IMR-90 (cell line): ENCODE measurements at regions not wholly inside any gene's neighbourhood (a gene's known extent, or its start where the extent isn't known, plus 50 kb on each side); places are given as distances from the start of the nearest gene placed in this dataset.

Experiments
- ATAC-seq: fragments of 200-7000 bp; cut with Tn5 transposase; 2 replicates; pipeline ENCODE4 v1.9.1; 2020; ENCODE audit warnings: low read depth, mild to moderate bottlenecking, moderate library complexity
- BruUV-seq: library from RNA; stranded (reverse); fragments of 400-500 nt; replicated peaks from 2 replicates; lab custom pipeline; 2021; lab: Mats Ljungman, UMichigan
- CTCF ChIA-PET: fragments of 300-600 bp; formaldehyde crosslinking; extraction: SDS; loops from one replicate; lab custom pipeline; 2021; ENCODE audit warnings: antibody characterized with exemption; lab: Yijun Ruan, JAX
- POLR2A ChIA-PET: fragments of 300-600 bp; sonication (Branson Sonifier 250); formaldehyde crosslinking; loops from one replicate; lab custom pipeline; 2022; ENCODE audit warnings: antibody characterized with exemption; ENCODE audit not compliant: unreplicated experiment; lab: Charles Lee
- DNase-seq: peaks from one replicate; pipeline ENCODE4 v3.0.0; 2013
- H2AFZ ChIP-seq: replicated peaks from 2 replicates; pipeline ENCODE3; 2013; ENCODE audit warnings: low read length, mild to moderate bottlenecking; ENCODE audit not compliant: poor library complexity
- H2AK5ac ChIP-seq: 2 replicates; pipeline ENCODE4 v1.6.1; 2013; ENCODE audit warnings: low read depth, low read length, inconsistent platforms
- H2AK9ac ChIP-seq: replicated peaks from 2 replicates; pipeline ENCODE3; 2013; ENCODE audit warnings: mild to moderate bottlenecking, low read depth, low read length, moderate library complexity; ENCODE audit not compliant: poor library complexity
- H2BK120ac ChIP-seq: 2 replicates; pipeline ENCODE4 v1.6.1; 2013; ENCODE audit warnings: low read depth, low read length, inconsistent platforms
- H2BK15ac ChIP-seq: 3 replicates; pipeline ENCODE4 v1.6.1; 2013; ENCODE audit warnings: low read depth, low read length, inconsistent platforms
- H2BK20ac ChIP-seq: 2 replicates; pipeline ENCODE4 v1.6.1; 2013; ENCODE audit warnings: low read depth, mild to moderate bottlenecking, inconsistent platforms, low read length, moderate library complexity
- H2BK5ac ChIP-seq: 2 replicates; pipeline ENCODE4 v1.6.1; 2013; ENCODE audit warnings: mild to moderate bottlenecking, low read depth, low read length, inconsistent platforms; ENCODE audit not compliant: poor library complexity, severe bottlenecking
- H3K14ac ChIP-seq: replicated peaks from 2 replicates; pipeline ENCODE4 v1.6.1; 2013; ENCODE audit warnings: low read depth, low read length, inconsistent platforms
- H3K18ac ChIP-seq: 2 replicates; pipeline ENCODE4 v1.6.1; 2013; ENCODE audit warnings: low read depth, low read length, control low read depth
- H3K23ac ChIP-seq: 2 replicates; pipeline ENCODE4 v1.6.1; 2013; ENCODE audit warnings: low read depth, low read length, inconsistent platforms
- H3K27ac ChIP-seq: 2 replicates; pipeline ENCODE4 v1.5.1; 2013; ENCODE audit warnings: mild to moderate bottlenecking, control low read depth, low read length; ENCODE audit not compliant: insufficient read depth
- H3K27me3 ChIP-seq: 2 replicates; pipeline ENCODE4 v1.6.1; 2013; ENCODE audit warnings: low read length; ENCODE audit not compliant: control insufficient read depth, insufficient read depth
- H3K36me3 ChIP-seq: 2 replicates; pipeline ENCODE4 v1.6.1; 2013; ENCODE audit warnings: low read length, mixed read lengths; ENCODE audit not compliant: control insufficient read depth, insufficient read depth
- H3K4ac ChIP-seq: 2 replicates; pipeline ENCODE4 v1.6.1; 2013; ENCODE audit warnings: low read depth, low read length, inconsistent platforms
- H3K4me1 ChIP-seq: 2 replicates; pipeline ENCODE4 v1.6.1; 2013; ENCODE audit warnings: low read length, mixed read lengths; ENCODE audit not compliant: control insufficient read depth, insufficient read depth
- H3K4me2 ChIP-seq: 2 replicates; pipeline ENCODE4 v1.6.1; 2013; ENCODE audit warnings: low read depth, mild to moderate bottlenecking, control low read depth, low read length, moderate library complexity
- H3K4me3 ChIP-seq: 2 replicates; pipeline ENCODE4 v1.5.1; 2013; ENCODE audit warnings: low read depth, mild to moderate bottlenecking, control low read depth, low read length, moderate library complexity; ENCODE audit not compliant: insufficient read depth
- H3K56ac ChIP-seq: 2 replicates; pipeline ENCODE4 v1.6.1; 2013; ENCODE audit warnings: low read length, inconsistent platforms; ENCODE audit not compliant: insufficient read depth; ENCODE audit errors: extremely low read depth
- H3K79me1 ChIP-seq, 2 experiments: 2 replicates each; pipeline ENCODE4 v1.6.1; 2013; ENCODE audit warnings: low read length in 2 of 2, inconsistent platforms in 1 of 2, low read depth in 1 of 2
- H3K9ac ChIP-seq: 2 replicates; pipeline ENCODE4 v1.6.1; 2013; ENCODE audit warnings: low read depth, low read length, control low read depth
- H3K9me1 ChIP-seq: 2 replicates; pipeline ENCODE4 v1.6.1; 2013; ENCODE audit warnings: low read length, inconsistent platforms; ENCODE audit not compliant: insufficient read depth
- H3K9me3 ChIP-seq: 2 replicates; pipeline ENCODE4 v1.6.1; 2013; ENCODE audit warnings: low read length; ENCODE audit not compliant: control insufficient read depth, insufficient read depth
- H4K20me1 ChIP-seq: 2 replicates; pipeline ENCODE4 v1.6.1; 2013; ENCODE audit warnings: low read length, inconsistent platforms; ENCODE audit not compliant: insufficient read depth
- H4K5ac ChIP-seq: 2 replicates; pipeline ENCODE4 v1.6.1; 2013; ENCODE audit warnings: mild to moderate bottlenecking, low read depth, low read length, control low read depth
- H4K8ac ChIP-seq, 2 experiments: 2 replicates each; pipeline ENCODE4 v1.6.1; 2013; ENCODE audit warnings: low read depth in 2 of 2, low read length in 2 of 2, control low read depth in 1 of 2, inconsistent platforms in 1 of 2
- H4K91ac ChIP-seq: 2 replicates; pipeline ENCODE4 v1.6.1; 2013; ENCODE audit warnings: low read depth, low read length, inconsistent platforms; ENCODE audit not compliant: insufficient read depth
- CEBPB ChIP-seq: IDR thresholded peaks from 2 replicates; pipeline ENCODE4 v1.6.1; 2012; ENCODE audit warnings: low read depth, low read length, improper control_type of control experiment
- WGBS, 2 experiments: methylation state at CpG; one replicate each; pipeline versions ENCODE4 v1.1.5 to v1.1.7; 2013; ENCODE audit warnings: missing lambda C conversion rate in 2 of 2; ENCODE audit not compliant: insufficient read length in 1 of 2; ENCODE audit errors: extremely low coverage in 2 of 2; 5-methylcytosine and 5-hydroxymethylcytosine counted together
- dilution Hi-C: fragments of 300-500 bp; cut with HindIII; formaldehyde crosslinking; loops from one replicate; pipeline ENCODE4 v1.14.3; 2018; ENCODE audit warnings: low sequenced_read_pairs; ENCODE audit not compliant: unreplicated experiment
- in situ Hi-C: fragments of 300-500 bp; cut with MboI; formaldehyde crosslinking; loops from 3 replicates; pipeline ENCODE4 v1.14.3; 2019; ENCODE audit warnings: low sequenced_read_pairs, inconsistent platforms, mixed read lengths
- intact Hi-C: fragments of 100-400 bp; cut with micrococcal nuclease; formaldehyde crosslinking; loops from 2 replicates; pipeline ENCODE4 v1.10.0; 2022

DNA sequence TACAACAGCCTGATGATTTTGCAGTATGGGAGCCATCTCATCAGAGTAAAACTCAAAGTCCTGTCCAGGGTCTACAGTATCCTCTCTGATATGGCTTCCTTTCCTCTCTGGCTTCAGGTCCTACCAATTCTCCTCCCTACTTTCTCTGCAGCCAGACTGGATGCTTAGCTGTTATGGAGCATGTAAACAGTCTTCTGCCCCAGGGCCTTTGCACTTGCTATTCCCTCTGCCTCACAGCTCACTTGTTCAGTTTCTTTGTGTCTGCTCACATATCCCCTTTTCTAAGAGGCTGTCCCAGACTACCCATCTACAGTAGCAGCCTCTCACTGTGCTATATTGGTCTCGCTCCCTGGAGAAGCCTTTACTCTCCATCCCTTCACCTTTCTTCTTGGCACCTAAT is 62.2 kb downstream of the TLNRD1 start:
- BruUV-seq: no TSS peak
- no peak overlapping the region for H3K27ac ChIP-seq
- no peak overlapping the region for H2BK20ac ChIP-seq
- H2BK120ac ChIP-seq: no peak overlapping the region
- H4K8ac ChIP-seq: no peak overlapping the region
- H2BK5ac ChIP-seq: no peak overlapping the region
- no peaks in the 10 kb centered on the region for H3K36me3 ChIP-seq
- H2AFZ ChIP-seq: no peak overlapping the region
- H3K4me3 ChIP-seq: no peak overlapping the region
- intact Hi-C loops (no loop called here), dilution Hi-C loops (no loop called here), in situ Hi-C loops (no loop called here)
- H3K4ac ChIP-seq: no peak overlapping the region
- no peak overlapping the region for H4K5ac ChIP-seq
- no peaks in the 10 kb centered on the region for H3K4me1 ChIP-seq
- no peak overlapping the region for H4K91ac ChIP-seq
- TF ChIP-seq CEBPB: no peak
- H3K9me3 ChIP-seq: peaks cover 2% of the 10 kb centered on the region; the same call in 1 of the 2 replicates
- no peak overlapping the region for H2AK9ac ChIP-seq
- H3K4me2 ChIP-seq: no peak overlapping the region
- no peak overlapping the region for H3K56ac ChIP-seq
- H3K14ac ChIP-seq: no peak overlapping the region
- H3K9ac ChIP-seq: no peak overlapping the region
- ChIA-PET CTCF (interaction anchor here (0.7 kb wide), 1 partner anchor 72 kb away, joined by 3 read pairs; no protein-coding TSS in a partner anchor), POLR2A (no interaction called here)
- H3K27me3 ChIP-seq: peaks cover 4% of the 10 kb centered on the region
- H3K23ac ChIP-seq: no peak overlapping the region
- no peak overlapping the region for H2AK5ac ChIP-seq
- H3K79me1 ChIP-seq: no peaks in the 10 kb centered on the region
- no peak overlapping the region for H3K18ac ChIP-seq
- no peak overlapping the region for H2BK15ac ChIP-seq
- no CpG with 5 or more reads among the region's 1 CpG for WGBS, 2 experiments
- no peaks in the 10 kb centered on the region for H4K20me1 ChIP-seq
- DNase-seq: no peak
- ATAC-seq: no peak
- H3K9me1 ChIP-seq: no peaks in the 10 kb centered on the region
